Ramos (cell line): ENCODE measurements at regions not wholly inside any gene's neighbourhood (a gene's known extent, or its start where the extent isn't known, plus 50 kb on each side); places are given as distances from the start of the nearest gene placed in this dataset.

Experiments
- in situ Hi-C: fragments of 300-500 bp; cut with MboI; formaldehyde crosslinking; loops from one replicate; pipeline ENCODE4 v1.14.3; 2022; ENCODE audit warnings: low sequenced_read_pairs; ENCODE audit not compliant: unreplicated experiment

GRCh38 chr12:102609996-102610395 is 129.6 kb upstream of the IGF1 start:
- in situ Hi-C loops: no loop called here

- in situ Hi-C loops: no loop called here
Measured at GRCh38 chr12:102603021-102603420, 122.7 kb upstream of the IGF1 start.

- in situ Hi-C loops: no loop called here
Measured at GRCh38 chr12:102602521-102602920, 122.2 kb upstream of the IGF1 start.

- in situ Hi-C loops: no loop called here
Measured at GRCh38 chr12:102601621-102602020, 121.3 kb upstream of the IGF1 start.

- in situ Hi-C loops: no loop called here
Measured at GRCh38 chr12:102596687-102597086, 116.3 kb upstream of the IGF1 start.

- in situ Hi-C loops: no loop called here
Measured at GRCh38 chr12:102596031-102596430, 115.7 kb upstream of the IGF1 start.

- in situ Hi-C loops: no loop called here
Measured at GRCh38 chr12:102595315-102595714, 115.0 kb upstream of the IGF1 start.

- in situ Hi-C loops: no loop called here
Measured at GRCh38 chr12:102593134-102593533, 112.8 kb upstream of the IGF1 start.

GRCh38 chr12:102592134-102592533 is 111.8 kb upstream of the IGF1 start:
- in situ Hi-C loops: no loop called here

GRCh38 chr12:102573237-102573636 is 92.9 kb upstream of the IGF1 start:
- in situ Hi-C loops: no loop called here

- in situ Hi-C loops: no loop called here
Measured at GRCh38 chr12:102571889-102572288, 91.5 kb upstream of the IGF1 start.

- in situ Hi-C loops: no loop called here
Measured at GRCh38 chr12:102570256-102570655, 89.9 kb upstream of the IGF1 start.

GRCh38 chr12:102569803-102570202 is 89.4 kb upstream of the IGF1 start:
- in situ Hi-C loops: no loop called here

- in situ Hi-C loops: no loop called here
Measured at GRCh38 chr12:102568276-102568675, 87.9 kb upstream of the IGF1 start.

- in situ Hi-C loops: no loop called here
Measured at GRCh38 chr12:102567031-102567985, 86.9 kb upstream of the IGF1 start.

GRCh38 chr12:102565555-102565954 is 85.2 kb upstream of the IGF1 start:
- in situ Hi-C loops: no loop called here

- in situ Hi-C loops: no loop called here
Measured at GRCh38 chr12:102564026-102564425, 83.7 kb upstream of the IGF1 start.

GRCh38 chr12:102562836-102563425 is 82.6 kb upstream of the IGF1 start:
- in situ Hi-C loops: no loop called here

- in situ Hi-C loops: no loop called here
Measured at GRCh38 chr12:102551186-102551585, 70.8 kb upstream of the IGF1 start.

GRCh38 chr12:102549691-102550090 is 69.3 kb upstream of the IGF1 start:
- in situ Hi-C loops: no loop called here

- in situ Hi-C loops: no loop called here
Measured at GRCh38 chr12:102548543-102548942, 68.2 kb upstream of the IGF1 start.
